Nucleus accumbens (tissue), 56 donors: ENCODE measurements at regions not wholly inside any gene's neighbourhood (a gene's known extent, or its start where the extent isn't known, plus 50 kb on each side); places are given as distances from the start of the nearest gene placed in this dataset.

ENCODE experiments used
- DNase-seq, 56 donors: peaks; one replicate each; lab custom pipeline; 2025; lab: John Stamatoyannopoulos, UW

GRCh38 chr2:239684996-239685395 is 284.2 kb upstream of the HDAC4 start:
- DNase-seq: no peak

GRCh38 chr2:239684271-239684810 is 283.5 kb upstream of the HDAC4 start:
- no peak for DNase-seq

- no peak for DNase-seq
Observed at GRCh38 chr2:239682518-239682917, 281.7 kb upstream of the HDAC4 start.

- DNase-seq: no peak
Observed at GRCh38 chr2:239679755-239680154, 278.9 kb upstream of the HDAC4 start.

DNA sequence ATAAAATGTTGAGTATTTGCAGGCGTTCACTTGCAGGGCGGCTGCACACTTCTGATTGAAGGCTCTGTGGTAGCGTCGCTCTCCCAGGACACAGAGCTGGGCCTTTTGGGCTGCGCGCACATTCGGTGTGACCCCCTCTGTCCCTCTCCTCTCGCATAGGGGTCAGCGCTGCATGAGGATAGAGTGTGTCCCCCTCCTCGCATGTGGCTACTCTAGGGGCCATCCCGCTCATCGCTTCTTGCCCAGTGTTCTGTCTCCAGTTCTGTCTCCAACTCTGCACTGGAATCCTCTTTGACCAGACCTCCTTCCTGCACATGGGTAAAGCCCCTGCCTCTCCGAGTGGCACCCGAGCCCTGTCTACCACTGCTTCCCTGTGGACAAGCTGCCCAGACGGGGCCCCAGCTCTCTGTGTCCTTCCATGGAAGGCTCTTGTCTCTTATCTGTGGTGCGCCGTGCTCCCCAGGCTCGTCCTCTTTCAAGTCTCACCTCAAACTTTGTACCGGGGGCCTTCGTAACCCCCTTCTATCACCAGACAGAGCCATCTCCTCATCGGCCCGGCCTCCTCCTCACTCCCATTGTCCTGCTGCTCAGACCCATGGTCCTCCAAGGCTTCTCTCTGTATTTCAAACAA is 278.0 kb upstream of the HDAC4 start:
- no peak for DNase-seq

DNA sequence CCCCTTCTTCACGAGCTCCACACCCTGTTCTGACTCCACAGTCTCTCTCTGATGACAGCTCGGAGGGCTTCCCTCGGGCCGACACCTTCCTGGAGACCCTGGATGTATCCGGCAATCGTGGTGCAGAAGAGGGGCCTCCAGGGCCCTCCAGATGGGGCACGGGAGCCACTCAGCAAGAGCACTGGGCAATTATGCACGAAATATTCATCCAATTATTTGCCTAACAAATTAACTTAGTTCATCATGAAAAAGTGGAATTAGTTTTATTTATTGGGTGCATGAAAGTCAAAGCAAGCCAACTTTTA is 277.3 kb upstream of the HDAC4 start:
- DNase-seq: no peak

DNA sequence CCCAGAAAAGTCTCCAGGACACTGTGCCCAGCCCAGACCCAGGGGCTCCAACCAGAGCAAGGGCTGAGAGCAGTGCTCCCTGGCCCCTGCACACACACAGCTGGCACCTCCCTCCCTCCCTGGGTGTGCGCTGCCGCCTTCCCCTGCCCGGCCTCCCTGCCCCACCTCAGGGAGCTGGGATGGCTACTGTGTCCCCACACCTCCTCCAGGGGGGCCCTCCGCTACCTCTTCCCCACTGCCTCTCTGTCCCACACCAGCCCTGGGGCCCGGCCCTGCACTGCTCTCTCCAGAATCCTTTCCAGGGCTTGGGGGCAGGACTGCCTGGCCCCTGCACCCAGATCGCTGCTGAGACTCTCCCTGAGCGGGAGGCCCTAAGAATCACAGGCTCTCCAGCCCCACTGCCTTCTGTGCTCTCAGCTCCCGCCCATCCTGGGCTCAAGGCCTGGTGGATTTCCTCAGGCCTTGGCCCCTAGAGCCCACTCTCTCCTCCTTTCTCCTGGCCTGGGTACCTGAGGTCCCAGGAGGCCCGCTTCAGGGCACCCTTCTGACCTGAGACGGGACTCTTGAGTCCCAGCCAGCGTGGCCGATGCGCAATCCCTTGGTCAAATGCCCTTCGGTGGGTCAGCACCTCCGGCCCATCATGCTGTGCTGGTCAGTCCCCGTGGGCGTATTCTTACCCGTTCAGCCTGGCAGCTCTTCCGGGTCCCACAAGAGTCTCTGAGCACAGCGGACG is 276.8 kb upstream of the HDAC4 start:
- no peak for DNase-seq

DNA sequence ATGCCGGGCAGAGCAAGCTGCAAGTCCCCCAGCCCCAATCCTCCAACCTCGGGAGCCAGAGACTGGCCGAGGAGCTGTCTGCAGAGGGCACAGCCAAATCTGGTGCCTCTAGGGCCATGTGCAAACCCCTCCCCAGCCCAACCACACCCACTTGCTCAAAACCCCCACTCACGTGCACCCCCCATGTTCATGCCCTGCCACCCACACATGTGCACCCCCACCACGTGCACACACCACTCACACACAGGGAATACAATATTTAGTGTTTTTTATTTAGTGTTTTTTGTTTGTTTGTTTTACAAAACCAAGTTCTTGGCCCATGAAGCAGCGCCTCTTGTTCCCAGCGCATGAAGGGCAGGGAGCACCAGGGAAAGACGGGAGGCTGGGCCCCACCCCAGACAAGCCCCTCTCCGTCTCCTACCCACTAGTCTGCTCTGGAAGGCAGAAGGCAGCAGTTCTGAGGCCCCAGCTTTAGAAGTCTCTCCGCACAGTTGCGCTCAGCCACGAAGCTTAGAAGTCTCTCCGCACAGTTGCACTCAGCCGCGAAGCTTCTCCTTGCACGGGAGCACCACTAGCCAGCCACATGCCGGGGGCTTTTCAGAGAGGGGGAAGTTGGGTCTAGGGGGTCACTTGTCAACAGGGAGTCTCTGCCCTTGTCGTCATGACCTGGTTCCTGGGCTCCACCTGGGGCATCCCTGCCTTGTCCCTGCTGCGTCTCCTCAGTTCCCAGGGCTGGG is 276.1 kb upstream of the HDAC4 start:
- DNase-seq: no peak

DNA sequence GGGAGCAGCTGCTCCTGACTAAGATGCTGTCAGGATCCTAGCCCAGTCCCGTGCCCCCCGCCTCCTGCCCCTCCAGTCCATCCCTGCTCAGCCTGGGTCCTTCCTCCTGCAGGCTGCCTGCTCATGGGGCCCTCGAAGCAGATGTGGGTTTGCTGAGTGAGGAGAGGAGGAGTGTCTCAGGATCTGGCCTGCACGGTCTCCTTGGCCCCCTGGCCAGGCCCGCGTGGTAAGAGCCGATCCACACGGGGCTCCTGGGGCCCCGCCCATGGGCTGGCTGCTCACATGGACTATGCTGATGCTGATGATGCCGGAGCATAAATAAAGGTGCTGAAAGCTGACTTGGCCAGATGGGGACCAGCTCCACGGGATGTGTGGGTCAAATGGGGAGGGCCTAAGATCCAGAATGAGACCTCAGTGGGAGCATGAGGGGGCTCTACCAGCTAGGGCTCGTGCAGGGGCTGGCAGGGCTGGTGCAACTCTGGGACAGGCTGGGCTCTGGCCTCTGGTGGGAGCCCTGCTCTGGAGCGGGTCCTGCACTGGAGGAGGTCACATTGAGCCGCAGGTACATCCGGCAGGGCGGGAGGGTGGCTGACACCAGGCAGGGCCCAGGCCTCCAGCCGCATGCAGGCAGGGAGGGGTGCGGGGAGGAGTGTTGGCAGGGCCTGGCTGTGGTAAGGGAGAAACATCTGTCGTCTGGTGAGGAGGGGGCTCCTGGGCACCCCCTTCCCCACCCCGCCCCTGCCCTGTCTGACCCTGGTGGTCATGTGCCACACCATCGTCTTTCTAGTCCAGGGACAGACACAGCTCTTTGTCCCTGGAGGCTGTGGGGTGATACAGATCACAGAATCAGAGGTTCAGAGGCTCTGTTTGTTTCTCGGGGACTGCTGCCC is 275.3 kb upstream of the HDAC4 start:
- no peak for DNase-seq

- DNase-seq: no peak
Observed at GRCh38 chr2:239674981-239675825, 274.4 kb upstream of the HDAC4 start.

DNA sequence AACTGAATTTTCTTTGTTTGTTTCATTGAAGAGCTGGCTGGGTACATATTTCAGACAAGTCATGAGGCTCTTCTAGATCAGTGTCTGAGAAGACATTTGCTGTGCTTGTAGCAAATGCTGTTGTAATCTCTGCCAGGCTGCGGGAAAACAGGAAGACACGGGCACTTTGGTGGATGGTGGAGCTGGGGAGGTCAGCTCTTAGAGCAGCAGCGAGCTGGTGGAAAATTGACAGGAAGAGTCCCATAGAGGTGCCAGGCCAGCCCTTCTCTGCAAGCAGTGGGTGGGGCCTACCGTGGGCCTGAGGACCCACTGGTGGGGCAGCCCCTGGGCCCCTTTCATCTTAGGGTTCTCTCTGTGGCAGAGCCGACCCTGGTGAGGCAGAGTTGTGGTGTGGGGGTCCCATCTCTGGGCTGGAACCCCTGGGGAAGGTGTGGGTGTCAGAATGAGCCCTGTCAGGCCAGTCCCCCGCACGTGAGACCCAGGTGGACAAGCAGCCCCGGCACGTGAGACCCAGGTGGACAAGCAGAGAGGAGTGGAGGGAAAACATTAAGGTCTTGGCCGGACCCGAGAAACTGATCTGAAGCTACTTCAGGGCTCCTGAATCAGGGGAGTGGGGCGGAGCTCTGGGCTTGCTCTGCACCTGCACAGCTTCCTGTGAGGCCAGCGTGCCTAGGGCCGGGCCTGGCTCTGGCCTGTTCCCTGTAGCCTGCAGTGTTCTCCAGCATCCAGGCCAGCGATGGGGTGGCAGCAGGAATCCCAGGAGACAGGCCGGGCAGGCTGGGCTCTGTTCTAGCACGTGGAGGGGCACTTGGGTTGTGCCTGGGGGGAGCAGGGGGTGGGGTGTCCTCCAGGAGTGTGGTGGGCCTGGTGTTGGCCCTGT is 273.5 kb upstream of the HDAC4 start:
- DNase-seq: no peak

GRCh38 chr2:239673641-239674040 is 272.8 kb upstream of the HDAC4 start:
- no peak for DNase-seq

GRCh38 chr2:239671916-239672849 is 271.4 kb upstream of the HDAC4 start:
- DNase-seq: no peak

- no peak for DNase-seq
Observed at GRCh38 chr2:239671471-239671870, 270.7 kb upstream of the HDAC4 start.

GRCh38 chr2:239670463-239671120 is 269.8 kb upstream of the HDAC4 start:
- DNase-seq: no peak

GRCh38 chr2:239669899-239670460 is 269.2 kb upstream of the HDAC4 start:
- DNase-seq: no peak
